ENCODE measurements at regions not wholly inside any gene's neighbourhood (a gene's known extent, or its start where the extent isn't known, plus 50 kb on each side); places are given as distances from the start of the nearest gene placed in this dataset.

GRCh38 chr6:43976706-43977403 lies 150.4 kb downstream of the MRPL14 start (continued):
- no peak for TF ChIP-seq TRIM25 (IDR thresholded peaks at IDR 0.05; ENCODE audit: borderline replicate concordance)
- no peak for TF ChIP-seq ZZZ3 (IDR thresholded peaks at IDR 0.05)
- TF ChIP-seq ZNF589 (CRISPR knock-in tag; IDR thresholded peaks at IDR 0.05; ENCODE audit: low read depth), result 0 out of 2 replicates have a peak, but pooled peaks have one; percentile 26

- TF ChIP-seq ZNF444 (CRISPR knock-in tag; IDR thresholded peaks at IDR 0.05) (0 out of 2 replicates have a peak, but pooled peaks have one; percentile 23), KDM1A (IDR thresholded peaks at IDR 0.05) (no peak), ZNF696 (CRISPR knock-in tag; conservative IDR thresholded peaks at IDR 0.05) (0 out of 2 replicates have a peak, but pooled peaks have one; percentile 42)
- ChIA-PET POLR2A (interaction anchor here (2.0 kb wide), 1 partner anchor 10 kb away, joined by 5 read pairs; no protein-coding TSS in a partner anchor), CTCF (ENCODE audit: low intra/inter-chr PET ratio) (interaction anchor here (0.6 kb wide), 1 partner anchor 306 kb away, joined by 3 read pairs; no protein-coding TSS in a partner anchor)
- peaks cover 36 to 59% of the 10 kb centered on the region in 2 experiments for H3K4me1 ChIP-seq (replicated peaks in 1 of 2; ENCODE audit: control insufficient read depth in 2 of 2, insufficient read depth in 2 of 2, low read length in 2 of 2)
- no peak overlapping the region for H3K4me3 ChIP-seq
- FAIRE-seq (no peak), ATAC-seq (no peak), DNase-seq (ENCODE audit: extremely low read depth in 1 of 4, low spot score in 3 of 4) (no peak)
- H3K4me2 ChIP-seq (ENCODE audit: insufficient read depth, low read length), result peak overlapping the region; percentile 17; the same call in 1 of the 2 replicates
- no peaks in the 10 kb centered on the region for H3K9me1 ChIP-seq (ENCODE audit: control insufficient read depth, insufficient read depth, low read length)
- intact Hi-C loops (cut with micrococcal nuclease) (no loop called here), in situ Hi-C loops (cut with MboI) (no loop called here)
- peaks cover 32% of the 10 kb centered on the region; the same call in 2 of the 3 replicates for H3K79me2 ChIP-seq (ENCODE audit: control insufficient read depth, insufficient read depth, low read length)
- H3K27ac ChIP-seq (ENCODE audit: extremely low read depth, low read depth, low read length), result no peak overlapping the region
- BruUV-seq (replicated peaks), result no TSS peak
- H3K36me3 ChIP-seq (ENCODE audit: control insufficient read depth, insufficient read depth, low read length), result no peaks in the 10 kb centered on the region
- no peak overlapping the region for H2AFZ ChIP-seq (ENCODE audit: low read depth, low read length)
- no peaks in the 10 kb centered on the region for H4K20me1 ChIP-seq (replicated peaks; ENCODE audit: control insufficient read depth, insufficient read depth, low read length)
- H3K27me3 ChIP-seq (ENCODE audit: control insufficient read depth in 2 of 2, insufficient read depth in 2 of 2, low read length in 2 of 2), result no peaks in the 10 kb centered on the region
- 43% methylated on average over 3 of the region's 3 CpGs for WGBS (ENCODE audit: insufficient coverage, low coverage, missing lambda C conversion rate)
- H3K9me3 ChIP-seq (replicated peaks; ENCODE audit: control insufficient read depth, insufficient read depth, low read depth, low read length), result no peaks in the 10 kb centered on the region
- H3K9ac ChIP-seq (ENCODE audit: insufficient read depth in 1 of 2, low read depth in 2 of 2, low read length in 2 of 2), result no peak overlapping the region
These were observed 152.5 kb downstream of the MRPL14 start for GRCh38 chr6:43974643-43975230.

Data from K562 (cell line).